Head of caudate nucleus (tissue), 42 donors: ENCODE measurements at regions not wholly inside any gene's neighbourhood (a gene's known extent, or its start where the extent isn't known, plus 50 kb on each side); places are given as distances from the start of the nearest gene placed in this dataset.

Experiments
- DNase-seq, 42 donors: peaks; one replicate each; pipeline versions ENCODE4 v3.0.0 to v3.0.0-alpha.2; 2020 to 2021; ENCODE audit warnings: mixed read lengths in 7 of 42
- intact Hi-C: fragments of 100-400 bp; cut with DNase I; formaldehyde crosslinking; loops from one replicate; pipeline ENCODE4 v1.15.0; 2022

GRCh38 chr3:55166576-55167555 lies 239.0 kb upstream of the LRTM1 start:
- intact Hi-C loops, result loop anchor here (10.0 kb wide), 1 partner anchor 312 kb away; no protein-coding TSS in a partner anchor
- DNase-seq, result peak in 3 of 42 donors; percentile 2 to 8 (median 8)

- intact Hi-C loops, result loop anchor here (10.0 kb wide), 1 partner anchor 311 kb away; no protein-coding TSS in a partner anchor
- DNase-seq, result no peak
These were observed 238.0 kb upstream of the LRTM1 start for GRCh38 chr3:55165704-55166405.

DNA sequence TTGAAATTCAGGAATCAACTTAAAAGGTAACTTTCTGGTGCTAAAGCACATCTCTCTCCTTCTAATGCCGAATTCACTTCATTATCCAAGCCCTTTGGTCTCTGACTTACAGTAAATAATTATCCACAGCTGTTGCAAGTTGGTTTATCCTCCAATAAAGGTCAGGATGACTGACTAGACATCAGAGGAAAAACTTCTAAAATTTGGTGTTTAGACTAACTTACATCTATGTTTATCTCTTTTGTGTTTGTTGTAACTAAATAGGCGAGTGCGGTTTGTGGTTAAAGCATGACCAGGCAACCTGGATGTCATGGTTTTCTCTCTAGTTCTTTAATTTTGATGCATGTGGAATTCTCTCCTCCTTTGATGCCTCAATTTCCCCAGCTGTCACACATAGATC lies 237.4 kb upstream of the LRTM1 start:
- no peak for DNase-seq
- intact Hi-C loops, result loop anchor here (10.0 kb wide), 1 partner anchor 310 kb away; no protein-coding TSS in a partner anchor

DNA sequence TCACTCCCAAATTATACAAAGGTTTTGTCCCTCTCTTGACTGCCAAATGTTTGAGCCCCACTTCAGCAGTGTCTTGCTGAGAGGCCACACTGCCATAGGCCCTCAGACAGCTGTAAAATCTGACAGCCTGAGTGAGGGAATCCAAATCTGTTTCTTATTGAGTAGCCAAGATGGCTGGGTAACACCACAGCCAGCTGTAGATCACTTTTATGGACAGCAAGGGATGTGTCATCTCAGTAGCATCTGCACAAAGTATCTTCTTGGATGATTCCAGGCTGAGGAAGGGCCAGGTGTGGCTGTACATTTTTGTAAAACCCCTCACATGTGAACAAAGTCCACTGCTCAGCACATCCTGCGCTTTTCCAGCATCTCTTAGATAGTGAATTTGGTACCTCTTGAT lies 237.0 kb upstream of the LRTM1 start:
- intact Hi-C loops, result loop anchor here (10.0 kb wide), 1 partner anchor 310 kb away; no protein-coding TSS in a partner anchor
- DNase-seq, result no peak

DNA sequence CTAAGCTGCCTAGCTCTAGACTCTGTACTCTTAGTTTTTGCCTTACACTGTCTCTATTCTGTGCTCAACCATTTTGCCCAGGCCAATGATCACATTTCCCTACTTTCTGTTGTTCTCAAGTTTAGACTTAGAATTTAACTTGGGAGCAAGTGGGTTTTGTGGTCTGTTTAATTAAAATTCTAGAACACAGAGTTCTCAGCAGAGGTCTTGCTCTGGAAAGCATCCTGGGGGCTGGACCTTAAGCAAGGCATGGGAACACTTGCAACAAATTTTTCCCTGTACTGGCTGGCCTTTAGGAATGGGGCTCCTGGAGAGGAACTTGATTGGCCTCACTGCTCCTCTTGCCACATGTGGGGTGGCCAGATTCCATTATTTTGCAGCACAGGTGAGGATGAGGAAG lies 236.3 kb upstream of the LRTM1 start:
- DNase-seq, result no peak
- intact Hi-C loops, result loop anchor here (10.0 kb wide), 1 partner anchor 309 kb away; no protein-coding TSS in a partner anchor

DNA sequence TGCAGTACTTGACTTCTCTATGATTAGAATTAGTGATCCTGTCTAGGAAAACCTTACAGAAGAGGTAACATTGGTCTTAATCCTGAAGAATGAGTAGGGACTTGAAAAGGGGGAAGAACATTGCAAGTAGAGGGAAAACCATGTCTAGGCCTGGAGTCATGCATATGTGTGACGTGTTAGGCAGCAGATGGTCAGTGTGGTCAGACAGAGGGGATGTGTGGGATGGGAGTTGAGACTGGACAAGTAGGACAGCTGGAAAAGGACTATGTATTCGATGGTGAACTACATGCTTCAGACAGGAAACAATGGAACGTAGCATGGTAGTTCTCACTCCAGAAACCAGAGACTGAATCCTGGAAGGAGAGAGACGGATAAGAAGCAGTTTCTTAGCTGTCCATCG lies 235.6 kb upstream of the LRTM1 start:
- DNase-seq, result no peak
- intact Hi-C loops, result loop anchor here (10.0 kb wide), 1 partner anchor 309 kb away; no protein-coding TSS in a partner anchor

DNA sequence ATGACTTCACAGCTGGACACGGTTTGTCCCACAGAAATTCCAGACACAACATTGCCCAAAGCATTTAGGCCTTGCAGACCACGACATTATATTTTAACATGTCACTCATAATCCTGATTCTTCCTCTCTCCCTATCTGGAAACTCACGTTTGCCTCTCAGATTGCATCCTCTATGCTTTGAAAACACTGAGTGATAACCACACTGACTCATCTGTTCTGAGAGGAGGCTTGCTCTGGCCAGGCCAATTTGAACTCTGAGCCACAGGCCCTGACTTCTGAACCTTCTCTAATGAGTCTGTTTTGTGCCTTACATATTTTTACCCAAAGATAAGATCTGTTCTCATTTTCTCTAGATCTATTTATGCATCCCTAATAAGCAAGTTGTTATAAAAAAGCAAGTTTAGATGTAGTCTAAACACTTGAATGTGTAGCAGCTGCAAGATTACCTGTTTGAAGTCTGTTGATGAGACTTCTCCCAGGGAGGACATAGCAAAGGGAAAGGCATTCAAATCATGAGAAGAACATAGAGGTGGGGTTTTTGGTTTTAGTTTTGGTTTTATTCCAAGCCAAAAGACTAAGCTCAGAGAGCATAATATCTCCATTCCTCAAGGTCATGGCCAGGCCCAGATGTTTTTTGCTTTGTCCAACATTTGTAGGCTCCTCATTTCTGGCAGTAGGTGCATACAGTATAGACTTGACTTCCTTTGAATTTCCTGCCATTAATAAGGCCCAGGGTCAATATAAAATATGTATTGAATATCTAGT lies 234.4 kb upstream of the LRTM1 start:
- no peak for DNase-seq
- intact Hi-C loops, result loop anchor here (10.0 kb wide), 1 partner anchor 307 kb away; no protein-coding TSS in a partner anchor

DNA sequence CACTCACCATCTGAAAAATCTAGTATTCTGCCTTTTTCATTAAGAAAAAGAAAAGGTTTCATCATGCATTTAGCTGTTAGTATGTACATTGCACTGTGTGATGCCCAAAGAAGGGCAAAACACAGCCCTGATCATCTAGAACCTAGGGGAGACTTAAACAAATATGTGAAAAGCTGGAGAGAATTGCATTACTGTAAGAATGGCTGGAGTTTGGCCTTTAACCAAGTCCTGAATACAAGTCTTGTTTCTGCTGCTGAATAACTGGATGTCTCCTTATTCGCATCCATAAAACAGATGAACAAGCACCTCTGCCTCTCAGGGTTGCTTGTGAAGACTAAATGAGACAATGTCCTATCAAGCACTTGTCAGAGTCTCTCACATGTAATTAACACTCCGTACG lies 233.4 kb upstream of the LRTM1 start:
- intact Hi-C loops, result loop anchor here (10.0 kb wide), 1 partner anchor 306 kb away; no protein-coding TSS in a partner anchor
- no peak for DNase-seq

DNA sequence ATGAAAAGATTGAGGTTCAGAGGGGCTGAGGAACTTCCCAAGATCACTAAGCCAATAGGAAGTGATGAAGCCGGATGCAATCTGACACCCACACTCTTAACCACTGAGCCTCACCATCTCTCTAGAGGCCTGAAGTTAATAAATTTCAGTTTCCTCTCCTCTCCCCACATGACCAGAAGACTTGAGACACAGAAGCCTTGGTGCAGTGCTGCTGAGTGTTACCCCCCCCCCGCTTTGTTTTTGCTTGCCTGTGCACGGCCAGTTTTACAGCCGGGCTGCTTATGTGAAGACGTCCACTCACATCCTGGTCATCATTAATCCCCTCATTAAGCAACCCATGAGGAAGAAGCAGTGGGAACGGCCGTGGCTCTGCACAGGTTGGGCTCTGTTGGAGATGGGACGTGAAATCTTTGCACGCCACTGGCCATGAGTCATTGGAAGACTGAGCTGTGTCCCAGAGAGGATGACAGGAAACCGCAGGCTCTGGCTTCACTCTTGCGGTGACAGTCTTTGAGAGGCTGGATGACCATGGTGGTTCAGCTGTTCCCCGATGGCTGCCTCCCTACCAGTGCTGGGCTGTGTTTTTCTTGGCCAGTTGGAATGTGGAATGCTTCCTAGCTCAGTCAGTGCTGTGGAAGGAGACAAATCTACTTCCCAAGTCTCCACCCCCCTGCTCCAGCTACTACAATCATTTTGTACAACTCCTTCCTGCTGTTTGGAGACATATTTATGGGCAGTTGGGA lies 232.6 kb upstream of the LRTM1 start:
- intact Hi-C loops, result loop anchor here (10.0 kb wide), 1 partner anchor 306 kb away; no protein-coding TSS in a partner anchor
- peak in 2 of 42 donors; percentile 11 to 28 for DNase-seq

DNA sequence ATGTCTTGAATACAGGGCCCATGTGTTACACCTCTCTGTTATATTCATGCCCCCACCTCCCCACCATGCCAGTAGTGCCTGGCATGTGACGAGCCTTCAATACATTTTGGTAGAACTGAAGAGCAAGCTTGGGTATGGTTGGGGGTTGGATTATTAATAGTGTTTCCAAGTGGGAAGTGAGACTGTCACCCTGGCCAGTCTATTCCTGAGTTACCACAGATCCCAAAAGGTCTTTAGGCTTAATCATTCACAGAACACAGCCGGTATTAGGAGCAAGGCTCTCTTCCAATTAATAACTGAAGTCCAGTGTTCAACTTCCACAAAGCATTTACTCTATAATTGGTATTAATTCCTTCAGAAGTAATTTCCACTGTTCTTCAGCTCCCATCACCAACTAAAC lies 231.9 kb upstream of the LRTM1 start:
- DNase-seq, result no peak
- intact Hi-C loops, result loop anchor here (10.0 kb wide), 1 partner anchor 305 kb away; no protein-coding TSS in a partner anchor

GRCh38 chr3:55159016-55159415 lies 231.2 kb upstream of the LRTM1 start:
- DNase-seq, result no peak
- intact Hi-C loops, result no loop called here

- intact Hi-C loops, result no loop called here
- DNase-seq, result no peak
These were observed 230.5 kb upstream of the LRTM1 start for GRCh38 chr3:55158345-55158744.

DNA sequence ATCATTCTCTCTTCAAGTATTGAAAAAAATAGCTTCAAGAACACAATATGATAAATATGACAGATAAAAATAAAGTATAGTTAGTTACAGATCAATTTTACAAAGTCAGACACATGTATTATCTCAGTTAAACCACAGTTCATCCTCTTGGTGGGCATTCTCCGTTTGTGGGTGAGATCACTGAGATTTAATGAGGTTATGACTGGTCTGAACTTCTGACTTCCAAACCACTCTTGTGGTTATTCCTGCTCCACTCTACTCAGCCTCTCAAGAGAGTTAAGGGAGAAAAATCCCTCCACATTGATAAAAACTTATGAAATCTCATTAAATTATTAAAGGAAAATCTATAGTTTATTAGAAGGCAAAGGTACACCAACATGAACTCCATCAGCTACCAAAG lies 229.9 kb upstream of the LRTM1 start:
- intact Hi-C loops, result no loop called here
- no peak for DNase-seq

- intact Hi-C loops, result no loop called here
- DNase-seq, result no peak
These were observed 229.2 kb upstream of the LRTM1 start for GRCh38 chr3:55156851-55157650.

- intact Hi-C loops, result no loop called here
- DNase-seq, result no peak
These were observed 220.2 kb upstream of the LRTM1 start for GRCh38 chr3:55147856-55148720.

- no peak for DNase-seq
- intact Hi-C loops, result no loop called here
These were observed 219.5 kb upstream of the LRTM1 start for GRCh38 chr3:55147406-55147805.
